GM19351 (cell line): ENCODE measurements at regions not wholly inside any gene's neighbourhood (a gene's known extent, or its start where the extent isn't known, plus 50 kb on each side); places are given as distances from the start of the nearest gene placed in this dataset.

Experiments
- ATAC-seq: cut with Tn5 transposase; IDR thresholded peaks from one replicate; pipeline ENCODE4 v1.9.1; 2021; ENCODE audit warnings: mild to moderate bottlenecking, moderate library complexity; ENCODE audit not compliant: unreplicated experiment

DNA sequence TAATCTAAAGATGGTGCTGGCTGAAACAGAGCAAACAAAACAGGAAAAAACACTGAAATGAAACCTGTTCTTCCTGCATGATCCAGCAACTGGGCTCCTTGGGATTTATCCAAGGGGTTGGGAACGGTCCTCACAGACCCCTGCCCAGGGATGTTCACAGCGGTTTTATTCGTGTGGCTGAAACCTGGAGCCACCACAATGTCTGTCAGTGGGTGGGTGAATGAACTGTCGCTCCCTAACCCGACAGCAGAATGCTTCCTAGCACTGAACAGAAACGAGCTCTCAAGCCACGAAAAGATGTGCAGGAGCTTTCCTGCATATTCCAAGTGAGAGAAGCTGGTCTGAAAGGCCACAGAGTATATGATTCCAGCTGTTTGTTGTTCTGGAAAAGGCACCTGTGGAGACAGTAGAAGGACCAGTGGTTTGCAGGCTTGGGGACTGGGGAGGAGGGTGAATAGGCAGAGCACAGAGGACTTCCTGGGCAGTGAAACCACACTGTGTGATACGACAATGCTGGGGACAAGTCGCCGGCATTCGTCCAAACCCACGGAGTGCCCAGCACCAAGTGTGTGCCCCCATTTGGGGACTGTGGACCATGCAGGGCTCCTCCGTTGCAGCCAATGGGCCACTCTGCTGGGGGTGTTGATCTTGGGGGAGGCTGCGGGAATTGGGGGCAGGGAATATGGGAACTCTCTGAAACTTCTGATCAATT, 73.9 kb downstream of the TEX29 start:
- ATAC-seq = no peak

DNA sequence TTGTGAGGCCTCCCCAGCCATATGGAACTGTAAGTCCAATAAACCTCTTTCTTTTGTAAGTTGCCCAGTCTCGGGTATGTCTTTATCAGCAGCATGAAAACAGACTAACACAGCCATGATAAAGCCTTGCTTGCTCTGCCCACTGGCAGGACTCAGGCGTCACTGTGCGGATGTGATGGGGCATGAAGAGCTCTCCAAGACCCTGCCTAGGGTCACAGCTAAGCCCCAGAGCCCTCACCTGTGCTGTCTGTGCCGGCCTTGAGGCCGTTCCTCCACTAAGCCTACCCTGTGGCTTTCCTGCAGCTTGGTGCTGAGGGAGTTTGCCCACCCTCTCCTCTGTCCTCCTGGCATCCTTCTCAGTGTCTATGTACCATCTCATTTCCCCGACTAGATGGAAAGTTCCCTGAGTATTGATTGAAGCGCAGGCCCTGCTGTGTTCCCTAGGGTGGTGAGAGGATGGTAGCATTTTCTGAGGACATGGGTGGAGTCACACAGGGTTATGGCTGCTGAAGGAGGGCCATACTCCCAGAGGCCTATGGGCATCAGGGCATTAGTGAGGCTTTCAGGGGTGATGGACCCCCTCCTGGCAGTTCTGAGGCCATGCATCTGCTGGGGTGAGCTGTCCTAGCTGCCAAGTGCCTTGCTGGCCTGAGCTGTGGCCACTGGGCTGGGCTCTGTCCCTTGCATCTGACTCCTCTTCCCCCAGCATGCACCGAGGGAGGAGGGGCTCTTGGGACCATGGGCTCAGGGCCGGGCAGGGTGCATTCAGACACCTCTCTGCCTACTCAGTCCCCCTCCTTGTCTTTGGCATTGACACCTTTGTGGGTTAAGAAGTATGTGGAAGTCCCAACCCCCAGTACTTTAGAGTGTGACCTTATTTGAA, 75.3 kb downstream of the TEX29 start:
- no peak for ATAC-seq

DNA sequence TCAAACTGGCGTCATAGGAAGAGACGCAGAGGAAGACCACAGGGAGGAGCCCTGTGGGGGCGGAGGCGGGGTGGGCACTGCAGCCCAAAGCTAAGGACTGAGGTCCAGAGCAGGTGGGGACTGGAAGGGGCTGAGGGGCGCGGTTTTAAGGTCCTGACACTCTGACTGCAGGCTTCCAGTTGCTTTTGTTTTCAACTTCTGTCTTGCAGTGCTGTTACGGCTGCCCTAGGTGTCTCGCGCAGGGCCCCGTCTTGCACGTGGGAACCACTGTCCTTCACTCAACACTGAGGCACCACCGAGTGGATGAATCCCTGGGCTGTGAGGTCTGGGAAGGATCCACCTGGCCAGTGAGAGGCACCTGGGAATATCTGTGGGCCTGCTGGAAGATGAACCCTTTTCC, 76.0 kb downstream of the TEX29 start:
- ATAC-seq = no peak

DNA sequence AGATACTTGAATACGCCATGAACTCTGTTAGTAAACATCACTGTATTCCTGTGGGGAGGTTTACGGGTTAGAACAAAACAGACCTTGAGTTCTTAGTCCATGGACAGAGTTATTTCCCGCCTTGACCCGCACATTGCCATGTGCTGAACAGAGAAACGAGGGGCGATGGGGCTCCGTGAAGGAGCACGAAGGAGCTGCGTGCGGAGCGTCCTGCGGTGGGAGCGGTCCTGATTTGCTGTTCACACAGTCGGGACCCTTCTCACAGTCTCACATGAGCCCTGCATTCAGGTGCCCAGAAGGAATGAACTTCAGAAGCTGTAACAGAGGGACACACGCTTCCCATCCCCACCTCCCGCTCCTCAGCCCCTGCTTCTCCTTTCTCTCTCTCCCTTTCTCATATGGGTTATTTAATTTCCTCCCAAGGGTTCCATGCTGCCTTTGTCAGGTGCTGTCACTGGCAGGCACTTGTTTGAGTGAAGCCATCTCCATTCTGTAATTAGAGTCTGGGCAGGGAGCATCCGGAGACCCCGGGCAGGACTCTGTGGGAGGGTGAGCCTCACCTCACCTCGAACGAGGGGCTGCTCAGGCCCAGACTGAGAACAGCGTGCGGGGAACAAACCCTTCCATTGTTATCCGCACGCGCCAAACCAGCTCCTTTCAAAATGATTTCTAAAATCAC, 76.9 kb downstream of the TEX29 start:
- ATAC-seq = no peak

DNA sequence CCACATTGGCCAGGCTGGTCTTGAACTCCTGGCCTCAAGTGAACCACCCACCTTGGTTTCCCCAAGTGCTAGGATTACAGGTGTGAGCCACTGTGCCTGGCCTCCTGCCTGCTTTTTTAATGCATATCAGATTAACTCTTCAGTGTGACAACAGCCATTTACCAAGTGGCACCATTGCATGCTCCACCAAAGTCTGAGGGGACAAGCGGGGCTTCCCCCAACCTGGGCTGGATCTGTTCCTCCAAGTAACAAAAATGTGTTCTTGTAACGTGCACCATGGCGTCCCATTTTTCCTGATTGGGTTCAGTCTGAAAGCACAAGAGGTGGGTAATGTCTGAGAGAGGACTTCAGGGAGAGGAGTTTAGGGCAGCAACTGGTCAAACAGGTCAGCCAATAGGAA, 77.8 kb downstream of the TEX29 start:
- no peak for ATAC-seq

DNA sequence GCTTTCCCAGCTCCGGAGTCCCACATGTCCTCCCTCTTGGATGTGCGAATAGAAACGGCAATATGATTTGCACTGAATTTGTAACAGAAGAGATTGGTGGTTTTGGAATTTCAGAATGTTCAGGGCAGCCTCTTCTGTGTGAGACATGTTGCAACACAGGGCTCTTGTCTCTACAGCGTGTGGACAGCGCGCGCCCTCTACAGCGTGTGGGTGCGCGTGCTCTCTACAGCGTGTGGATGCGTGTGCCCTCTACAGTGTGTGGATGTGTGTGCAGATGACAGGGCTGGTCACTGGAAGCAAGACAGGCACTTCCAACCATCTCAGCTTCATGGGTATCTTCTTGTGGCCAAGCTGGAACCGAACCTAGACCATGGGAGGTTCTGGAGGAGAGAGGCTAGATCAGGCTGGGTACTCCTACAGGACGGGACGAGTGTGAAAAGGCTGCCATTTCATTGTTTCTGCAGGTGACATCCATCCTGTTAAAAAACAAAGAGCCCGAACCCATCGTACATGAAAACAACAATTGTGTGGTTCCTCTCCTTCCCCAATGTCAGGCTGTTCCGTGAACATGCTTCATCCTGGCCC, 78.4 kb downstream of the TEX29 start:
- no peak for ATAC-seq

DNA sequence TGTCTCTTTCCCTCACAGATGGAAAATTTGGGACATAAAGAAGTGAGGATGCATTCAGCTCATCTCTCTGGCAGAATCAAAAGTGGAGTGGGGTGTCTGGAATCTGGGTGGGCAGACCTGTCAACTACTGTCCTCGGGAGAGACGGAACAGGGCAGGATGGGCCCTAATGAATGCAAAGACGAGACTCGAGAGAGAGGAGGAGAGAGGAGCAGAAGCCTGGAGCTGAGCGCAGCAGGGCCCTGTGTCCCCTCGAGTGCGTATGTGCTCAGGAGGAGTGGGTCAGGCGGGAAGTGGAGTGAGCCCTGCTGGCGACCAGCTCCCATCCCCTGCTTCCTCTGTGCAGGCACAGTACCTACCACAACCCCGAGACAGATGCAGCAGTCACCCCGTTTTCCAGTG, 78.9 kb downstream of the TEX29 start:
- ATAC-seq = no peak

DNA sequence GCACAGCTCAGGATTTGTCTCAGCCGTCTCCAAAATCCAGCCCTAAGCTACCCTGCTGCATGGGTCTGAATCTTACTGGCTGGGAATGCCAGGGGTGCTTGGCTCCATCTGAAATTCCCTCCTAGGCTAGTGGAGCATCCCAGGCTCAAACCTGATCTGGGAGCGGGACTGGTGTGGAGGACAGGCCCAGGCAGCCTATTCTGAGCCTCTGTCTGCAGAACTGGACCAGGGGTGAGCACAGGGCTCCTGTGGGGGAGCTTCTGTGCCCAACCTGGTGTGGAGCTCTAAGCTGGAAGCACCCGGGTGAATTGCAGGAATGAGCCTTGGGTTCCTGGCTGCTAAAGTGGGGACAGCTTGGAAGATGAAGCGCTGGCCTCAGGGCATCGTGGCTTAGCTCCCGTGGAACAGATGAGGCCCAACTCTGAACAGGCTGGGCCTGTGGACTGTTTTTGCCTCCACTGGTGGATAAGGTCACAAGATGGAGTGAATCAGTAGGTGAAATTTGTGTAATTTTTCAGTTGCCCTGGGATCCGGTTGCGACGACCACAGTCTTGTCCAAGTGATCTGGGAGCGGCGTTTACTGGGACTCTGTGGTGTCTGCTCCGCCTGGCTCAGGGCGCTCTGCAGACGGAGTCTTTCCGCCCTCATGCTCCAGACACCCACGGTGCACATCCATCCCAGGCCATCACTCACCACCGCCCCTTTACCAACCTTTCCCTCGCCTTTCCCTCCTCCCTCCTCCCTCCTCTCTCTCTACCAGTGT, 79.5 kb downstream of the TEX29 start:
- no peak for ATAC-seq

DNA sequence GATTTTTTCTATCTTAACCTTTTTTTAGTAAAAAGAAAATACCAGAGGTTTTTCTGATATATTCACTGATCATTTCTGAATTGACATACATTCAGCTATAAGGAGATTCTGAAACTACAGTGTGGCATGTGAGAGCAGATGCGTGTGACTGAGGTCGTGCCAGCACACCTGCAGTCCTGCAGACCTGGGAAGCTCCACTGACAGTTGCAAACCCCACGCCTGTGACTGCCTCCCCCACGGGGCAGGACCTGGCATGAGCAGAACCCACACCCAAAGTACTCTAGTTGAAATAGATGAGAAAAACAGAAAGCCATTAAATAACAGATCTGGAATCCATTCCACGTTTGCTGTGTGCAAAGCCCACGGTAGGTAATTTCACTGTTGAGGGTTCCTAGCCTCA, 80.7 kb downstream of the TEX29 start:
- no peak for ATAC-seq

DNA sequence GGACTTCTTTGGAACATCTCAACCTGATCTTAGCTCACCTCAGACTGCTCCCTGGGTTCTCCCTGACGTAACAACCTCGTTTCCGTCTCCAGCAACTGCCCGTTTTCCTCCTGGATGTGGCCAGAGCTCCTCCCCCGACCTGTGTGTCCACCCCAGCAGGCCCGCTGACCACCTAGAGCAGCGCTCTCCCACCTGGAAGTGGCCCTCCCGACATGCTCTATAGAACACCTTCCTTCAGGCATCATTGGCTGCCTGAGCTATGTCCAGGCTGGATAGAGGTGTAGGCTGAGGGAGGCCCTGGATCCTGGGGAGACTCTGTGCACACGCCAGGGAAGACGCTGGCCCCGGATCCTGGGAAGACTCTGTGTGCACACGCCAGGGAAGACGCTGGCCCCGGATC, 81.3 kb downstream of the TEX29 start:
- no peak for ATAC-seq

DNA sequence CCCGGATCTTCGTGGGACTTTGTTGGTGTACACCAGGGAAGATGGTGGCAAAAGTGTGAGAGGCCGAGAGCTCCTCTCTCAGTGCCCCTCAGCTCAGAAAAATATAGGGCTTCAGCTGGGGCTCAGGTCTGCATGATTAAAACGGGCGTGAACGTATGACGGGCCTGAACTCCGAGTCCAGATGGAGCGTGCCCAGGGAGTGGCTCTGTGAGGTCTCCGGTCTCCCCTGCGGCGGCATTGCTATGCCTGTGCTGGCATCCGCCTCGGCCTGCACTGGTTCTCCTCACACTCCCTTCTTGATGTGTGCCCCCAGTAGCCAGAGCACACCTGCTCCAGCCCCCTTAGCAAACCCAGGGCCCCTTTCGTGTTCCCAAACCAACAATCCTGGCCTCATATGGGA, 82.0 kb downstream of the TEX29 start:
- ATAC-seq = no peak

DNA sequence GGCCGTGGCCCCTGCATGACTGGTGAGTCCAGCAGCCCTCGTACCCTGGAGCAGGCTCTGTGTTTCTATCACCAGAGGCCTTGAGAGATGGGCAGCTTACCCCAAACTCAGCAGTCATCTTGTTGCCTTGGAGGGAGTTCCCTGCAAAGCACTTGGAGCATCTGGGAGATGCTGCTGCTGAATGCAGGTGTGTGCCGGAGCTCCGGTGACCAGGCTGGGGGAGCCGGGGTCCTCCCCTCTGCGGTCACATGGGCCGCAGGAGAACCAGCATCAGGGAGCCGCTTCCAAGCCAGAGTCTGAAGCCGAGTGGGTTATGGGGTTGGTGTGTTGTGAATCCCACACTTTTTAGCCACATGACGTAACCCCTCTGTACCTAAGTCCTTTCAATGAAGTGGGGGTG, 82.8 kb downstream of the TEX29 start:
- ATAC-seq = no peak

DNA sequence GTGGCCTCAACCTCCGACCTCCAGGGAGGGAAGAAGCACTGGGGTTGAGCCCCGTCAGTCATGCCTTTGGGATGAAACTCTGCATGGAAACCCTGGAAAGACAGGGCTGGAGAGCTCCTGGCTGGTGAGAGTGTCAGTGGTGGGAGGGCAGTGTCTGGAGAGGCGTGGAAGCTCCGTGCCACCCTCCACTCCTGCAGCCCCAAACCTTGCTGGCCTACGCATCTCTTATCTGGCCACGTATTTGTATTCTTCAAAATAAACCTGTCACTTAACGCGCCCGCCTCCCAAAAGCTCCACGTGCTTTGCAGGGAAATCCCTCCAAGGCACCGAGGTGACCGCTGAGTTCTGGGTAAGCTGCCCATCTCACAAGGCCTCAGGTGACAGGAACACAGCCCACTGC, 84.3 kb downstream of the TEX29 start:
- ATAC-seq = no peak

DNA sequence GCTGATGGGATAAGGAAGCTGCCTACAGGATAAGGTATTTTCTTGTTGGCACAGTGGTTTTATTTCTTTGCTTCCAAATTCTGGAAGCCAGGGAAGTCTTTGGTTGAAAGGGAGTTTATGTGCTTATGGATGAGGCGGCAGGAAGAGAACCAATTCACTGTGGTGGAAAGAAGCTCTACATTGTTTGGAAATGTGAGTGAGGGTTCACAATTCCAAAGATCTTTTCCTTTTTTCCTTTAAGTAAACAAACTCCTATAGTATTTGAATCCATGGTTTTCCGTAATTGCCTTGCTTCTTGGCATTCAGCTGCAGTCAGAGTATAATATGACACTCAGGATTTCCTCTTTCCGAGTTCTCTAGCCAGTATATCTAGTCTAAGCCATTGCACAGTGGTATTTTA, 86.2 kb downstream of the TEX29 start:
- ATAC-seq = no peak

DNA sequence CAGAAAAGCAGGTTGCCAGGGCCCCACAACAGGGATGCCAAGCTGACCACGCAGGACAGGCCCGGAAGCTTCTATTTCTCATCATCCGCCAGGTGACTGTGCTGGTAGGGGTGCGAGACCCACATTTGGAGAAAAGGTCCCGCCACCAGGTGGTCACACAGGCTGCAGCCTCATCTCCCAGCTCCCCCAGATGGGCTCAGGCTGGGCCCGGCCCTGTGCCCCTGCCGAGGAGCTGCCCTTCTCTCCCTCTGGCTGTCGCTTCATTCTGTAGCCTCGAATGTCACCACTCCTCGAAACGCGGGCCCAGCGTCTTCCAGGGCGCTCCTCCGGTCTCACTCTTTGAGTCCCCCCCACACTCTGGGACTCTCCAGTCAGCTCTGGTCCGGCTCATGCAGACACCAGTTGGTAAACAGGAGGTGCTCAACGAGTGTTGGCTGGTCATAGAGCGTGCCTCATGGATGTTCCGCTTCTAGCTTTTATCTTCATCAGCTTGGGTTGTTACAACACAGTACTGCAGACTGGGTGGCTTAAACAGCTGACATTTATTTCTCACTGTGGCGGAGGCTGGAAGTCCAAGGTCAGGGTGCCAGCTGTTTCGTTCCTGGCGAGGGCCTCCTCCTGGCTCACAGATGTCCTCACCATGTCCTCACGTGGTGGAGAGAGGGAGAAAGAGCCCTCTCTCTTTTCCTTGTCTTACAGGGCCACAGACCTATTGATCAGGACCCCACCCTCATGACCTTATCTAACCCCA, 87.1 kb downstream of the TEX29 start:
- no peak for ATAC-seq

DNA sequence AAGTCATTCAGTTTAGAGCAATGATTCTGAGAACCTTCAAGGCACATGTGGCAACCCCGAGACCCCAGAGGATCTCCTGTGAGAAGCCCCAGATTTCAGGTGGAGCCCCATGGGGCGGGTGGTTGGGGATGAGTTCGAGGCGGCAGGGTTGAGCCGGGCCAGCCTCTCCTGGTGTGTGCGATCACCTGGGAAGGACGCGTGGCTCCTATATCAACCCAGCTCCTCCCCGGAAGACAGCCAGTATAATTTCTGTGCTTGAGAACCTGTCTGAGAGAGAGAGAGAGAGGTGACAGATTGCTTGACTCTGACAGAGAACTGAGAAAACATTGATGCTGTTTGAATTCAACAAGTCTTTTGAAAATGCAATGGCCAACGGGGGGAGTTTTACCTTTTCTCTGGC, 89.0 kb downstream of the TEX29 start:
- no peak for ATAC-seq

DNA sequence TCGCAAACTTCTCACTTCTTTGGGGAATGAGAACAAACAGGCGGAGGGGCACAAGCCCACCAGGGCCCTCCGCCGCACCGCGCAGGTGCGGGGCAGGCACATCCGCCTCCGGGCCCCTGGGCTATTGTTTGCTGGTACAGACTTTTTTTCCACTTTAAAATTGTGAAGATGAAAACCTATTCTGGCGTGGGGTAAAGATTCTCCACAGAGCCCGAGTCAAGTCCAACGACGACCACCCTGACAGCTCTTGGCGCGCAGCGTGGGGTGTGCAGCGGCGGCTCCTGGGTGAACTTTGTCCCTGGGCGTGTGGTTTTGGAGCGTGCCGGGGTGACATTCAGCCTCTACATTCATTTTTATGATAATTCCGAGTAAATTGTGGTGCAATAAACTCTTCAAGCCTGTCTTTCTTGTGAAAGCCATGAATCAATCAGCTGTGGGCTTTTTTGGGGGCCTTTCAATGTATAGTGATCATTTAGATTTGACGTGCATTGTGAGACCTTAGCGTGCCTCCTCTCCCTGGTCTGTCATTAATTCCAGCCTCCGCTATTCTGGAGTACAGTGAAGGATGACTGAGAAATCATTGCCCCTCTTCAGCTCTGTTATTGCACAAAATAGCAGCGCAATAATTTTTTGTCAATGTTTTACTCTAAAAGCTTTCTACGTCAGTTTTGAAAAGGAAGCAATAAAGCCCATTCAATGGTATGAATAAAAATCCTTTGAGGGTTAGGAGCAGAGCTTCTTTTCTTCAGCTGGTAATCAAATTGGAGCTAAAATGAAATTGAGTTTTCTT, 90.0 kb downstream of the TEX29 start:
- no peak for ATAC-seq

DNA sequence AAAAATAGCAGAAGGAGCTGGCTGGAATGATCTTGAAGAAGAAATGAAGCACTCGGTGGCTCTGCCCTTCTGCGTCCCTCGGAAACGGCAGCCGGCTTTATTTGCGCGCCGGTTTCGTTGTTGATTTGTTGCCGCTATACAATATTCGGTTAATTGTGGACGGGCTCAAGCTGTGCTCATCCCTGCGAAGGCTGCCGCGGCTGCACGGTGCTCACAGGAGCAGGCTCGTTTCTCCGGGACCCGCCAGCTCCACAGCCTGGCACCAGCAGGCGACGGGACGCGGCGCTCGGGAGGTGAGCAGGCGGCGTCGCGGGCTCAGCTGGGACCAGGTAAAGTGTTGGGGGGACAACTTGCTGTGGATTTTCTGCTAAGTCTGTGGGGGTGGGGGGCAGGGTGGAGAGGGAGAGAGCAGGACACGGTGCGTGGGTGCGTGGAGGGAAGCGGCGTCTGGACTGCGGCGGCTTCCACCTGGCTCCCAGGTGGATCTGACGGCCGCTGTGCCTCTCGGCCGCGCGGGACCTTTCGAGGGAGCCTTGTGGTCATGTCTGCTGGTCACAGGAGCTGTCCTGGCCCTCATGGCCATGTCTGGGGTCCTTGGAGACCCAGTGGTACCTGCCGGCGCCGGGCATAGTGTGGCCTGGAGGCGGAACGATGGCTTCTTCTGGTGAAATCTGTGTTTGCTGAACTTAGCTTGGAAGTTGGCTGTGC, 90.9 kb downstream of the TEX29 start:
- no peak for ATAC-seq
